Stomach smooth muscle (tissue), 2 donors: ENCODE measurements at regions not wholly inside any gene's neighbourhood (a gene's known extent, or its start where the extent isn't known, plus 50 kb on each side); places are given as distances from the start of the nearest gene placed in this dataset.
"Not testable (repeated sequence)": the region's sequence is repeated elsewhere in the genome, so short reads cannot be mapped to it uniquely, and the experiment has no call there.

ENCODE experiments used
- H3K27ac ChIP-seq: one replicate; pipeline ENCODE4 v1.7.0; 2013; ENCODE audit warnings: mild to moderate bottlenecking, low read length, inconsistent platforms
- H3K27me3 ChIP-seq, 2 donors: one replicate each; pipeline ENCODE4 v1.7.0; 2013; ENCODE audit warnings: low read length in 2 of 2; ENCODE audit not compliant: insufficient read depth in 2 of 2, control insufficient read depth in 1 of 2
- H3K36me3 ChIP-seq, 2 donors: one replicate each; pipeline ENCODE4 v1.7.0; 2013; ENCODE audit warnings: low read length in 2 of 2; ENCODE audit not compliant: control insufficient read depth in 2 of 2, insufficient read depth in 2 of 2
- H3K4me1 ChIP-seq: one replicate; pipeline ENCODE4 v1.7.0; 2013; ENCODE audit warnings: low read length; ENCODE audit not compliant: control insufficient read depth, insufficient read depth
- H3K4me3 ChIP-seq, 2 donors: one replicate each; pipeline ENCODE4 v1.7.0; 2013; ENCODE audit warnings: low read length in 2 of 2
- H3K9ac ChIP-seq, 2 donors: one replicate each; pipeline ENCODE4 v1.7.0; 2013; ENCODE audit warnings: low read length in 2 of 2, mild to moderate bottlenecking in 1 of 2
- H3K9me3 ChIP-seq, 2 donors: one replicate each; pipeline ENCODE4 v1.7.0; 2013; ENCODE audit warnings: low read length in 2 of 2; ENCODE audit not compliant: control insufficient read depth in 2 of 2
- donor health status: healthy.
- donor health status: Pancreatic carcinoma.

DNA sequence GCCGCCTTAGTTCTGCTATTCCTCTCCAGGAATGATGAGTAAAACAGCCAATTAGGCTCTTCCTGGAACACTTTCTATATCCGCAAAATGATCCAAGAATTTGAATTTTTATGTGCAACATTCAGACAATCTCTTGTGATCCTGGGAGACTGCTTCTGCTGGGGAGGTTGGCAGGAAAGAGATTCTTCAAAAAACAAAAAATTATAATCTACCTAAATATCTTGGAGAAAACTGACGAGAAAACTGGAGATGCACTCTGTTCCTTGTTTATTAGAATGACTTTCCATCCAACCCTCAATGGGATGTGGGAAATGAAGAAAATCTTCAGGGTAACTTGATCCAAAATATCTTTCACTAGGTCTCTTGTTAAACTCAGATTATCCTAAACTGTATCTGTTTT, 346.3 kb upstream of the UBE2E2 start:
- no peaks in the 10 kb centered on the region for H3K36me3 ChIP-seq
- no peaks in the 10 kb centered on the region for H3K9me3 ChIP-seq
- H3K4me3 ChIP-seq: no peak overlapping the region
- no peak overlapping the region for H3K27ac ChIP-seq
- no peak overlapping the region for H3K9ac ChIP-seq
- H3K4me1 ChIP-seq: no peaks in the 10 kb centered on the region
- no peaks in the 10 kb centered on the region for H3K27me3 ChIP-seq

- H3K4me1 ChIP-seq: no peaks in the 10 kb centered on the region
- H3K9ac ChIP-seq: no peak overlapping the region
- no peaks in the 10 kb centered on the region for H3K36me3 ChIP-seq
- no peak overlapping the region for H3K27ac ChIP-seq
- H3K9me3 ChIP-seq: no peaks in the 10 kb centered on the region
- H3K4me3 ChIP-seq: no peak overlapping the region
- no peaks in the 10 kb centered on the region for H3K27me3 ChIP-seq
Measured at GRCh38 chr3:22858486-22858885, 344.6 kb upstream of the UBE2E2 start.

GRCh38 chr3:22859618-22860017, 343.5 kb upstream of the UBE2E2 start:
- Histone ChIP-seq H3K36me3 (no peaks in the 10 kb centered on the region), H3K9ac (no peak overlapping the region), H3K27ac (no peak overlapping the region), H3K27me3 (no peaks in the 10 kb centered on the region), H3K9me3 (no peaks in the 10 kb centered on the region), H3K4me1 (no peaks in the 10 kb centered on the region), H3K4me3 (no peak overlapping the region)

- Histone ChIP-seq H3K36me3 (no peaks in the 10 kb centered on the region), H3K4me3 (no peak overlapping the region), H3K9ac (no peak overlapping the region), H3K27me3 (no peaks in the 10 kb centered on the region), H3K4me1 (no peaks in the 10 kb centered on the region), H3K27ac (no peak overlapping the region), H3K9me3 (no peaks in the 10 kb centered on the region)
Measured at GRCh38 chr3:22861426-22861825, 341.7 kb upstream of the UBE2E2 start.

GRCh38 chr3:22862111-22862510, 341.0 kb upstream of the UBE2E2 start:
- H3K36me3 ChIP-seq: no peaks in the 10 kb centered on the region
- no peak overlapping the region for H3K4me3 ChIP-seq
- H3K27ac ChIP-seq: no peak overlapping the region
- no peak overlapping the region for H3K9ac ChIP-seq
- no peaks in the 10 kb centered on the region for H3K27me3 ChIP-seq
- no peaks in the 10 kb centered on the region for H3K9me3 ChIP-seq
- no peaks in the 10 kb centered on the region for H3K4me1 ChIP-seq

GRCh38 chr3:22882834-22883233, 320.3 kb upstream of the UBE2E2 start:
- not testable (repeated sequence) for H3K27me3 ChIP-seq, H3K4me3 ChIP-seq, H3K4me1 ChIP-seq, H3K9ac ChIP-seq, H3K36me3 ChIP-seq, H3K9me3 ChIP-seq, H3K27ac ChIP-seq

DNA sequence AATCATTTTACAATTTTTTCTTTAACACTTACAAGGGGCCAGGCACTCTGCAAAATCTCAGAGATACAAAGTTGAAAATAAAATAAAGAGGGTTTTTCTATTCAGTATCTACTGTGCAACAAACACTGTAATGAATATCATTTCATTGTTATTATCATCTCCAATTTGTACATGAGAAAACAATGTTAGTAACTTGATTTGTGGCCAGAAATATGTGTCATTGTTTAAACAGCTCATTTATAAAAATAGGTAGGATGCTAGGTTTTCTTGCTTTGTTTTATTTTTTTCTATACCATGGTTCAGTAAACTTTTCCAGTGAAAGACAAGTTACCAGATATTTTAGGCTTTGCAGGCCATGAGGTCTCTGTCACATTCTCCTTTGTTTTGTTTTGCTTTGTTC, 318.1 kb upstream of the UBE2E2 start:
- Histone ChIP-seq H3K4me1 (peaks cover 5% of the 10 kb centered on the region), H3K9ac (no peak overlapping the region)

DNA sequence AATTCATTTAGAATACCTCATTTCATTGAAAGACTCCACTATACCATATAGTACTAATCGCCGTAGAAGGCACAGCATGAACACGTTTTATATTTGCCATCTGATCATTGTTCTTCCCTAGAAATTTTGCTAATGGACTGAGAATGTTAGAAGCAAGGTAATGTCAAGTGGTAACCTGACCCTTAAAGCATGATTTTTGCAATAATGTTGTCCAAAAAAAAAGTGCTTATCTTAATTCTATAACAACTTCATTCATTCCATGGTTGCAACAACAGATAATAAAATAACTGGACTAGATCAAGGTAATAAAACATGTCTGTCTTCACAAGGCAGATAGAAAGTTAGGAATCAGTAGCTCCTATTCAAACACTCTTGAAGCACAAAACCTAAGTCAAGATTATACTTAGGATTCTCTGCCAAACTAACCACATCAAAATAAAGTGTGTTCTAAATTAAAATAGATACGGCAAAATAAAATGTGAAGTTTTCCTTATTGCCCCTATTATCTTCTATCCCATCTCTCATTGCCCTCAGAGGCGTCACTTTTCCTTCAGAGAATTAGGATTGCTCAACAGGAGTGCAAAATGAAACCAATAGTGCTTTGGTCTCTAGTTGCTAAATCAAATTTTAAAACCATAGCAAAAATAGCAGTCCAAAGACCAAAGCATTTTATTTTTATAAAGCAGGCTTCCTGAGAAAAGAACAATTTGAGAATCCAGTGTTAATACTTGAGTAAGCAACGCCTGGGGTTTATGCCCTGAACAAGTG, 317.4 kb upstream of the UBE2E2 start:
- Histone ChIP-seq H3K27me3 (no peaks in the 10 kb centered on the region), H3K4me1 (peaks cover 5% of the 10 kb centered on the region), H3K9ac (no peak overlapping the region), H3K27ac (no peak overlapping the region), H3K36me3 (no peaks in the 10 kb centered on the region), H3K4me3 (peak overlapping the region; percentile 29 to 44), H3K9me3 (no peaks in the 10 kb centered on the region)

More for the DNA sequence above, 318.1 kb upstream of the UBE2E2 start:
- Histone ChIP-seq H3K9me3 (no peaks in the 10 kb centered on the region), H3K27ac (no peak overlapping the region), H3K4me3 (no peak overlapping the region), H3K36me3 (no peaks in the 10 kb centered on the region), H3K27me3 (no peaks in the 10 kb centered on the region)

DNA sequence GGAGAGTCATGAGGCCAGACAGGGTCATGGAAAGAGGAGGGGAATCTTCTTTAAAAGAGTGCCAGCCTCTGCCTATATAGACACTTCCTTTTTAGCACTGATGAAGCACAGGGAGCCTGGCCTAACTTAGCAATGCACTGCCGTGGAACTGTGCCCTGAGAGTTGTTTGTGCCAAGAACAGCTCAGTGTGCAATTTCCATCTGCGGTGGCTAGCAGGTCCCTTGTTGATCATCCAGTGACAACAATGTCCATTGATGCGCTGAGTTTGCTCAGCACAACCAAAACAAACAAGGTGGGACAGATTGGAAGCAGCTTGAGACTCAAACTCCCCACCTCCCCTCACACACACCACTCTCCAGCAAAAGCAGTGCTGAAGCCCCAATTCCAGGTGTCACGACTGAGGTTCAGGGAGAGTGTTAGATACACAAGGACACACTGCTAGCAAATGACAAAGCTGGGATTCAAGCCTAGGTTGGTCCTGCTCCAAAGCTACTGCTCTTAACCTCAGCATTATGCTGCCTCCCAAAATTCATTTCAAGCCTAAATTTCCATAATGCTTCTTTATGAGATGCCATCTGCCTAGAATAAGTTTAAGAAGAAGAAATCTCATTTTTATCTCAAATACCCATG, 316.6 kb upstream of the UBE2E2 start:
- Histone ChIP-seq H3K27me3 (no peaks in the 10 kb centered on the region), H3K4me3 (peak overlapping the region; percentile 29 to 44), H3K4me1 (peaks cover 5% of the 10 kb centered on the region), H3K9me3 (no peaks in the 10 kb centered on the region), H3K9ac (no peak overlapping the region), H3K36me3 (no peaks in the 10 kb centered on the region), H3K27ac (no peak overlapping the region)

GRCh38 chr3:22887664-22888291, 315.3 kb upstream of the UBE2E2 start:
- H3K27me3 ChIP-seq: no peaks in the 10 kb centered on the region
- H3K4me3 ChIP-seq: no peak overlapping the region
- no peak overlapping the region for H3K9ac ChIP-seq
- H3K27ac ChIP-seq: no peak overlapping the region
- H3K4me1 ChIP-seq: peaks cover 5% of the 10 kb centered on the region
- H3K36me3 ChIP-seq: no peaks in the 10 kb centered on the region
- no peaks in the 10 kb centered on the region for H3K9me3 ChIP-seq

DNA sequence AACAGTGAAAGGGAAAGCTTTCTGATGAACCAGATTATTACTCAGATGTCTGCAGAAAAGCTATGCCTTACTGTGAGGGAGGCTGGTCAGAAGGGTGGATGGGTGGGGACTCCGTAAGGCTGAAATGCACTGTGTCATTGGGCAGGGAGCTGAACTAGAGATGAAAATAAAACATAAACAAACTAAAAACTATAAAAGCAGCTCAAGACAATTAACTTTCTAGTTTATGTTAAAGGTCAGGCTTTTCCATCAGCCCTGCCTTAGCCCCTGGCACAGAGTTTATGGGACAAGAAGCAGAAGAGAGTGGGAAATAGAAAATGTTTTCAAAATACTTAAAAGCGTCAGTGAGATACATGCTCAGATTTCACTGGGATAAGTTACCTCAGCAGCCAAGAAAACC, 310.0 kb upstream of the UBE2E2 start:
- H3K36me3 ChIP-seq: no peaks in the 10 kb centered on the region
- no peaks in the 10 kb centered on the region for H3K27me3 ChIP-seq
- H3K4me3 ChIP-seq: no peak overlapping the region
- H3K9ac ChIP-seq: no peak overlapping the region
- peaks cover 20% of the 10 kb centered on the region for H3K4me1 ChIP-seq
- no peaks in the 10 kb centered on the region for H3K9me3 ChIP-seq
- H3K27ac ChIP-seq: no peak overlapping the region
